ENCODE measurements at regions not wholly inside any gene's neighbourhood (a gene's known extent, or its start where the extent isn't known, plus 50 kb on each side); places are given as distances from the start of the nearest gene placed in this dataset.

- no peak for DNase-seq (ENCODE audit: insufficient read length, low spot score)
Observed at GRCh38 chr11:29321293-29322132, 695.3 kb downstream of the KCNA4 start.

GRCh38 chr11:29320196-29320595 lies 696.6 kb downstream of the KCNA4 start:
- DNase-seq (ENCODE audit: insufficient read length, low spot score) (no peak), FAIRE-seq (no peak)
- TF ChIP-seq POLR2A (IDR thresholded peaks at IDR 0.05; ENCODE audit: low read depth, low read length): no peak

More at GRCh38 chr11:29321293-29322132, 695.3 kb downstream of the KCNA4 start:
- TF ChIP-seq POLR2A (IDR thresholded peaks at IDR 0.05; ENCODE audit: low read depth, low read length): no peak
- FAIRE-seq: peak; percentile 96

- TF ChIP-seq POLR2A (IDR thresholded peaks at IDR 0.05; ENCODE audit: low read depth, low read length): no peak
- FAIRE-seq (no peak), DNase-seq (ENCODE audit: insufficient read length, low spot score) (no peak)
Observed at GRCh38 chr11:29319210-29319609, 697.6 kb downstream of the KCNA4 start.

GRCh38 chr11:29318134-29318845 lies 698.5 kb downstream of the KCNA4 start:
- FAIRE-seq: peak; percentile 82
- no peak for DNase-seq (ENCODE audit: insufficient read length, low spot score)
- no peak for TF ChIP-seq POLR2A (IDR thresholded peaks at IDR 0.05; ENCODE audit: low read depth, low read length)

GRCh38 chr11:29317694-29318093 lies 699.1 kb downstream of the KCNA4 start:
- no peak for DNase-seq (ENCODE audit: insufficient read length, low spot score)
- no peak for TF ChIP-seq POLR2A (IDR thresholded peaks at IDR 0.05; ENCODE audit: low read depth, low read length)
- no peak for FAIRE-seq

- TF ChIP-seq POLR2A (IDR thresholded peaks at IDR 0.05; ENCODE audit: low read depth, low read length): no peak
- DNase-seq (ENCODE audit: insufficient read length, low spot score): no peak
- FAIRE-seq: no peak
Observed at GRCh38 chr11:29315275-29315674, 701.6 kb downstream of the KCNA4 start.

- no peak for TF ChIP-seq POLR2A (IDR thresholded peaks at IDR 0.05; ENCODE audit: low read depth, low read length)
- DNase-seq (ENCODE audit: insufficient read length, low spot score) (no peak), FAIRE-seq (no peak)
Observed at GRCh38 chr11:29314211-29314610, 702.6 kb downstream of the KCNA4 start.

GRCh38 chr11:29312812-29313211 lies 704.0 kb downstream of the KCNA4 start:
- no peak for FAIRE-seq

GRCh38 chr11:29310725-29311342 lies 706.0 kb downstream of the KCNA4 start:
- no peak for TF ChIP-seq POLR2A (IDR thresholded peaks at IDR 0.05; ENCODE audit: low read depth, low read length)
- peak; percentile 64 for FAIRE-seq

More at GRCh38 chr11:29312812-29313211, 704.0 kb downstream of the KCNA4 start:
- no peak for TF ChIP-seq POLR2A (IDR thresholded peaks at IDR 0.05; ENCODE audit: low read depth, low read length)
- DNase-seq (ENCODE audit: insufficient read length, low spot score): no peak

GRCh38 chr11:29309992-29310391 lies 706.8 kb downstream of the KCNA4 start:
- FAIRE-seq: peak; percentile 48
- no peak for TF ChIP-seq POLR2A (IDR thresholded peaks at IDR 0.05; ENCODE audit: low read depth, low read length)
- no peak for DNase-seq (ENCODE audit: insufficient read length, low spot score)

More at GRCh38 chr11:29310725-29311342, 706.0 kb downstream of the KCNA4 start:
- DNase-seq (ENCODE audit: insufficient read length, low spot score): no peak

GRCh38 chr11:29306527-29306926 lies 710.3 kb downstream of the KCNA4 start:
- FAIRE-seq: peak; percentile 95
- TF ChIP-seq POLR2A (IDR thresholded peaks at IDR 0.05; ENCODE audit: low read depth, low read length): no peak
- no peak for DNase-seq (ENCODE audit: insufficient read length, low spot score)

GRCh38 chr11:29305456-29306232 lies 711.2 kb downstream of the KCNA4 start:
- TF ChIP-seq POLR2A (IDR thresholded peaks at IDR 0.05; ENCODE audit: low read depth, low read length): no peak
- DNase-seq (ENCODE audit: insufficient read length, low spot score) (no peak), FAIRE-seq (no peak)

- DNase-seq (ENCODE audit: insufficient read length, low spot score) (no peak), FAIRE-seq (peak; percentile 95)
- TF ChIP-seq POLR2A (IDR thresholded peaks at IDR 0.05; ENCODE audit: low read depth, low read length): no peak
Observed at GRCh38 chr11:29300420-29300819, 716.4 kb downstream of the KCNA4 start.

Measured in H54 (cell line).